Body of pancreas (tissue), 4 donors: ENCODE measurements at regions not wholly inside any gene's neighbourhood (a gene's known extent, or its start where the extent isn't known, plus 50 kb on each side); places are given as distances from the start of the nearest gene placed in this dataset.

ENCODE experiments used
- POLR2A ChIP-seq, 3 donors: fragments of 450-650 bp; IDR thresholded peaks; one replicate each; pipeline ENCODE4 v1.6.1; 2016; ENCODE audit warnings: antibody characterized with exemption in 3 of 3, mild to moderate bottlenecking in 2 of 3
- TF ChIP-seq, protein P1 (sequence below), 7 experiments: fragments of 450-650 bp in 4 of 7; fragments of 200-600 bp in 3 of 7; sonication (generic) in 3 of 7; IDR thresholded peaks; one replicate each; pipeline ENCODE4 v1.5.1; 2016 to 2019; ENCODE audit warnings: antibody characterized with exemption in 7 of 7

DNA sequence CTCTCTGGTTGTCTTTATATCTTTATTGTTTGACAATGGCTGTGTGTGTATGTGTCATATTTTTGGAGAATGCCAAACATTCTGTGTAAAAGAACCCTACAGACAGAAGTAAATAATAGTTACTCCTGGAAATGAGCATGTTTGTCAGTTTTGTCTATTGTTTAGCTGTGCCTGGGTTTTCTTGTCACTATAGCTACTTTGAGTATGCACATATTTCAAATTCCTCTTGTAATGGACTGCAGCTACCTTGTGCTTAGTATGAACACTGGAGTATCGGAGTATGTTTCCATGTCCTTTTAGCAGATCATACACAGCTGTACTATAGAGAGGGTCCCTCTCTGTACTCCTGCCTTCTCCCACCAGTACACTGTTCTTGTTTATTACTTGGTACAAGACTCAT lies 58.0 kb upstream of the DOCK10 start:
- TF ChIP-seq, protein P1, sequence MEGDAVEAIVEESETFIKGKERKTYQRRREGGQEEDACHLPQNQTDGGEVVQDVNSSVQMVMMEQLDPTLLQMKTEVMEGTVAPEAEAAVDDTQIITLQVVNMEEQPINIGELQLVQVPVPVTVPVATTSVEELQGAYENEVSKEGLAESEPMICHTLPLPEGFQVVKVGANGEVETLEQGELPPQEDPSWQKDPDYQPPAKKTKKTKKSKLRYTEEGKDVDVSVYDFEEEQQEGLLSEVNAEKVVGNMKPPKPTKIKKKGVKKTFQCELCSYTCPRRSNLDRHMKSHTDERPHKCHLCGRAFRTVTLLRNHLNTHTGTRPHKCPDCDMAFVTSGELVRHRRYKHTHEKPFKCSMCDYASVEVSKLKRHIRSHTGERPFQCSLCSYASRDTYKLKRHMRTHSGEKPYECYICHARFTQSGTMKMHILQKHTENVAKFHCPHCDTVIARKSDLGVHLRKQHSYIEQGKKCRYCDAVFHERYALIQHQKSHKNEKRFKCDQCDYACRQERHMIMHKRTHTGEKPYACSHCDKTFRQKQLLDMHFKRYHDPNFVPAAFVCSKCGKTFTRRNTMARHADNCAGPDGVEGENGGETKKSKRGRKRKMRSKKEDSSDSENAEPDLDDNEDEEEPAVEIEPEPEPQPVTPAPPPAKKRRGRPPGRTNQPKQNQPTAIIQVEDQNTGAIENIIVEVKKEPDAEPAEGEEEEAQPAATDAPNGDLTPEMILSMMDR (IDR thresholded peaks at IDR 0.05), result no peak
- TF ChIP-seq POLR2A (IDR thresholded peaks at IDR 0.05), result no peak
